Transverse colon (tissue), 4 donors: ENCODE measurements at regions not wholly inside any gene's neighbourhood (a gene's known extent, or its start where the extent isn't known, plus 50 kb on each side); places are given as distances from the start of the nearest gene placed in this dataset.

Source experiments
- EP300 ChIP-seq: sonication (generic); formaldehyde crosslinking; IDR thresholded peaks from one replicate; pipeline ENCODE4 v1.6.1; 2017; ENCODE audit warnings: antibody characterized with exemption, low read depth
- POLR2A ChIP-seq: fragments of 450-650 bp; IDR thresholded peaks from one replicate; pipeline ENCODE4 v1.6.1; 2016; ENCODE audit warnings: antibody characterized with exemption, mild to moderate bottlenecking, moderate library complexity
- POLR2AphosphoS5 ChIP-seq, 3 donors: sonication (generic); formaldehyde crosslinking; IDR thresholded peaks; one replicate each; pipeline ENCODE4 v1.6.1; 2016; ENCODE audit warnings: antibody characterized with exemption in 3 of 3
- TF ChIP-seq, protein P1 (sequence below), 5 experiments: fragments of 200-600 bp in 3 of 5; fragments of 450-650 bp in 2 of 5; sonication (generic) in 3 of 5; IDR thresholded peaks; 1 replicate in 2 of 5; 2 replicates in 3 of 5; pipeline ENCODE4 v1.5.1; 2016 to 2017; ENCODE audit warnings: antibody characterized with exemption in 5 of 5, inconsistent platforms in 3 of 5, mild to moderate bottlenecking in 2 of 5, moderate library complexity in 1 of 5

DNA sequence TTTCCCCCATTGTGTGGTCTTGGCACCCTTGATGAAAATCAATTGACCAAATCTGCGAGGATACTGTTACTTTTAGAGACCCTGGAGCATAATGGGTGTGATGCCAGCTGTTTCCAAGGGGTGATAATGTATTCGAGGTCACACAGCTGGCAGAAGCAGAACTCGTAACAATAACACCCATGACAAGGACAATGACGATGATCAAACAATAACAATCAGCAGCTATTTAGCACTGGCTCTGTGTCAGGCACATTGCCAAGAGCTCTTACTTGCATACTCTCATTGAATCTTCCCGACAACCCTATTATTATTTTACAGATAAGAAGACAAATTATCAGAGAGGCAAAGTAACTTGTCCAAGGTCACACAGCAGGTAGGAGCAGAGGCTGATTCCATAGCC lies 223.7 kb upstream of the MSX2 start:
- TF ChIP-seq, protein P1, sequence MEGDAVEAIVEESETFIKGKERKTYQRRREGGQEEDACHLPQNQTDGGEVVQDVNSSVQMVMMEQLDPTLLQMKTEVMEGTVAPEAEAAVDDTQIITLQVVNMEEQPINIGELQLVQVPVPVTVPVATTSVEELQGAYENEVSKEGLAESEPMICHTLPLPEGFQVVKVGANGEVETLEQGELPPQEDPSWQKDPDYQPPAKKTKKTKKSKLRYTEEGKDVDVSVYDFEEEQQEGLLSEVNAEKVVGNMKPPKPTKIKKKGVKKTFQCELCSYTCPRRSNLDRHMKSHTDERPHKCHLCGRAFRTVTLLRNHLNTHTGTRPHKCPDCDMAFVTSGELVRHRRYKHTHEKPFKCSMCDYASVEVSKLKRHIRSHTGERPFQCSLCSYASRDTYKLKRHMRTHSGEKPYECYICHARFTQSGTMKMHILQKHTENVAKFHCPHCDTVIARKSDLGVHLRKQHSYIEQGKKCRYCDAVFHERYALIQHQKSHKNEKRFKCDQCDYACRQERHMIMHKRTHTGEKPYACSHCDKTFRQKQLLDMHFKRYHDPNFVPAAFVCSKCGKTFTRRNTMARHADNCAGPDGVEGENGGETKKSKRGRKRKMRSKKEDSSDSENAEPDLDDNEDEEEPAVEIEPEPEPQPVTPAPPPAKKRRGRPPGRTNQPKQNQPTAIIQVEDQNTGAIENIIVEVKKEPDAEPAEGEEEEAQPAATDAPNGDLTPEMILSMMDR (IDR thresholded peaks at IDR 0.05), result no peak
- no peak for TF ChIP-seq POLR2A
- TF ChIP-seq POLR2AphosphoS5 (IDR thresholded peaks at IDR 0.05), result no peak
- TF ChIP-seq EP300, result no peak
